Calu3 (cell line): ENCODE measurements at regions not wholly inside any gene's neighbourhood (a gene's known extent, or its start where the extent isn't known, plus 50 kb on each side); places are given as distances from the start of the nearest gene placed in this dataset.
A peak's percentile ranks its signal among the peaks of the same experiment; 100 is the strongest.

Source experiments
- BruUV-seq: library from RNA; stranded (reverse); fragments of 400-500 nt; replicated peaks from 2 replicates; lab custom pipeline; 2021; lab: Mats Ljungman, UMichigan
- CTCF ChIA-PET: fragments of 300-600 bp; sonication (Branson Sonifier 250); formaldehyde crosslinking; loops from one replicate; lab custom pipeline; 2022; ENCODE audit warnings: antibody characterized with exemption; lab: Charles Lee
- DNase-seq: peaks from one replicate; pipeline ENCODE4 v3.0.0; 2022
- H3K27ac Mint-ChIP-seq: one replicate; pipeline ENCODE4 v1.8.0; 2022; ENCODE audit warnings: mixed read lengths; ENCODE audit not compliant: unreplicated experiment
- H3K27me3 Mint-ChIP-seq: one replicate; pipeline ENCODE4 v1.8.0; 2022; ENCODE audit warnings: mixed read lengths; ENCODE audit not compliant: unreplicated experiment
- H3K36me3 Mint-ChIP-seq: one replicate; pipeline ENCODE4 v1.8.0; 2022; ENCODE audit warnings: mild to moderate bottlenecking, moderate library complexity, mixed read lengths; ENCODE audit not compliant: insufficient read depth, unreplicated experiment
- H3K4me1 Mint-ChIP-seq: one replicate; pipeline ENCODE4 v1.8.0; 2022; ENCODE audit warnings: mild to moderate bottlenecking, low read depth, mixed read lengths; ENCODE audit not compliant: unreplicated experiment
- H3K4me3 Mint-ChIP-seq: one replicate; pipeline ENCODE4 v1.8.0; 2022; ENCODE audit warnings: mild to moderate bottlenecking, low read depth, moderate library complexity, mixed read lengths; ENCODE audit not compliant: unreplicated experiment
- H3K9me3 Mint-ChIP-seq: one replicate; pipeline ENCODE4 v1.8.0; 2022; ENCODE audit warnings: low read depth, mixed read lengths; ENCODE audit not compliant: unreplicated experiment
- CTCF ChIP-seq: fragments of 200-600 bp; IDR thresholded peaks from one replicate; pipeline ENCODE4 v1.8.0; 2022; ENCODE audit warnings: antibody characterized with exemption; ENCODE audit not compliant: unreplicated experiment
- intact Hi-C: fragments of 100-400 bp; cut with micrococcal nuclease; formaldehyde crosslinking; loops from one replicate; pipeline ENCODE4 v1.10.0; 2022; ENCODE audit not compliant: unreplicated experiment

- H3K4me3 Mint-ChIP-seq = no peak overlapping the region
- no peak overlapping the region for H3K27ac Mint-ChIP-seq
- peaks cover 13% of the 10 kb centered on the region for H3K36me3 Mint-ChIP-seq
- no peak for TF ChIP-seq CTCF
- intact Hi-C loops = no loop called here
- no peaks in the 10 kb centered on the region for H3K9me3 Mint-ChIP-seq
- no TSS peak for BruUV-seq
- no peak for DNase-seq
- H3K27me3 Mint-ChIP-seq = peaks cover 26% of the 10 kb centered on the region
- CTCF ChIA-PET = no interaction called here
- no peaks in the 10 kb centered on the region for H3K4me1 Mint-ChIP-seq
Measured at GRCh38 chr7:66518151-66518691, 110.5 kb upstream of the KCTD7 start.

GRCh38 chr7:66521675-66522074 is 107.0 kb upstream of the KCTD7 start:
- Mint-ChIP-seq H3K9me3 (no peaks in the 10 kb centered on the region), H3K27me3 (peaks cover 26% of the 10 kb centered on the region), H3K36me3 (peaks cover 24% of the 10 kb centered on the region), H3K4me3 (no peak overlapping the region), H3K4me1 (no peaks in the 10 kb centered on the region), H3K27ac (peak overlapping the region; percentile 29)
- DNase-seq = no peak
- CTCF ChIA-PET = no interaction called here
- TF ChIP-seq CTCF = no peak
- intact Hi-C loops = no loop called here
- no TSS peak for BruUV-seq

- no peak for TF ChIP-seq CTCF
- no peaks in the 10 kb centered on the region for H3K9me3 Mint-ChIP-seq
- no peak overlapping the region for H3K27ac Mint-ChIP-seq
- peaks cover 20% of the 10 kb centered on the region for H3K36me3 Mint-ChIP-seq
- no peaks in the 10 kb centered on the region for H3K4me1 Mint-ChIP-seq
- BruUV-seq = no TSS peak
- intact Hi-C loops = no loop called here
- CTCF ChIA-PET = no interaction called here
- H3K27me3 Mint-ChIP-seq = peaks cover 26% of the 10 kb centered on the region
- peak; percentile 28 for DNase-seq
- no peak overlapping the region for H3K4me3 Mint-ChIP-seq
Measured at GRCh38 chr7:66522518-66522917, 106.2 kb upstream of the KCTD7 start.

- no peak overlapping the region for H3K27ac Mint-ChIP-seq
- intact Hi-C loops = no loop called here
- no peak overlapping the region for H3K4me3 Mint-ChIP-seq
- no peak for DNase-seq
- H3K4me1 Mint-ChIP-seq = no peaks in the 10 kb centered on the region
- H3K27me3 Mint-ChIP-seq = peaks cover 26% of the 10 kb centered on the region
- no peaks in the 10 kb centered on the region for H3K9me3 Mint-ChIP-seq
- CTCF ChIA-PET = no interaction called here
- no peak for TF ChIP-seq CTCF
- peaks cover 20% of the 10 kb centered on the region for H3K36me3 Mint-ChIP-seq
- no TSS peak for BruUV-seq
Measured at GRCh38 chr7:66523409-66523808, 105.3 kb upstream of the KCTD7 start.
